ENCODE measurements at regions not wholly inside any gene's neighbourhood (a gene's known extent, or its start where the extent isn't known, plus 50 kb on each side); places are given as distances from the start of the nearest gene placed in this dataset.

DNA sequence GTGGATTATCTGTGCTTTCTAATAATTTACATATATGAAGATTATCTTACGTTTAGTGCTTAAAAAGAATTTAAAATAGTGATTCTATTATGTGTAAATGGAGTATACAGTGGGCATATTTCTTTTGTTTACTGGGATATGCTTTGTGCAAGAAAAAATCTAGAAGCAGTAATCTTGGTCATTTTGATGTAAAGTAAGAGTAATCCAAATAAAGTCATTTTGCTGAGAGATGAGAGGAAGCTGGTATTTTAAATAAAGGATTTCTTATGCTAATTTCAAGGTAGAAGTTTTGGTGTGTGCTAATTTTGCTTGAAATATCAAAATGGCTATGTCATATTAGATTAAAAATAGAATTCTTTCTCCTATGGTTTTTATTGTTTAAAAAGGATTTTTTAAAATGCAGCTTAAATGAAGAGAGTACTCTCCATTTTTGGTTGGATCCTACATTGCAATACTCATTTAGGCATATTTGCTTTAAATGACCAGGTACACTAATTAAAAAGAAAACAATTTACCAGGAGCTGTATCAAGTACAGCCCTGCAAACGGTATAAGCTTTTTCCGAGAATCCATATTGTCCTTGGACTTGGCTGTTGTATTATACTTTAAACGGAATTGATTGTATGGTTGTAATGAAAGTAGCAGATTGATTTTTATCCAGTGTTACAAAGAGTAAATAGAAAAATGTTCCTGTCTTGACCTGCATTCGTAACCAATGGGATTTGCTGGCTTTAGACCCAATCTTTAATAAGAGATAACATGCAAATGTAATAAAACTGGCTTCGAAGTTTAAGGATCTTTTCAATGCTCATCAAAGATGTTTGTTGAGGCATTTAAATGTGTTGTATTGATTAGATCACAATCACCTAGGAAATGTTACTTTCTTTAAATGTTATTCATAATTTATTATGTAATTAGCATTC is 574.7 kb downstream of the USP25 start:
- TF ChIP-seq EZH2 (IDR thresholded peaks at IDR 0.05; ENCODE audit: borderline replicate concordance, low read depth, low read length, poor library complexity, severe bottlenecking) = no peak
- no peak for TF ChIP-seq CTCF (conservative IDR thresholded peaks at IDR 0.05; ENCODE audit: low read depth, low read length)

Measured in A673 (cell line).